HG03159 (cell line): ENCODE measurements at regions not wholly inside any gene's neighbourhood (a gene's known extent, or its start where the extent isn't known, plus 50 kb on each side); places are given as distances from the start of the nearest gene placed in this dataset.
"Not testable (repeated sequence)": the region's sequence is repeated elsewhere in the genome, so short reads cannot be mapped to it uniquely, and the experiment has no call there.

Source experiments
- ATAC-seq: cut with Tn5 transposase; IDR thresholded peaks from one replicate; pipeline ENCODE4 v1.9.1; 2021; ENCODE audit warnings: mild to moderate bottlenecking, moderate library complexity; ENCODE audit not compliant: unreplicated experiment

- ATAC-seq, result not testable (repeated sequence)
Measured at GRCh38 chr6:134791243-134791843, 158.6 kb downstream of the ALDH8A1 start.

GRCh38 chr6:134787261-134787877 is 162.5 kb downstream of the ALDH8A1 start:
- no peak for ATAC-seq

GRCh38 chr6:134784336-134784735 is 165.6 kb downstream of the ALDH8A1 start:
- no peak for ATAC-seq

- ATAC-seq, result no peak
Measured at GRCh38 chr6:134778431-134778830, 171.5 kb downstream of the ALDH8A1 start.

- ATAC-seq, result no peak
Measured at GRCh38 chr6:134774201-134774638, 175.7 kb downstream of the ALDH8A1 start.

- no peak for ATAC-seq
Measured at GRCh38 chr6:134772671-134773360, 177.1 kb downstream of the ALDH8A1 start.

GRCh38 chr6:134768931-134769330 is 181.0 kb downstream of the ALDH8A1 start:
- ATAC-seq, result no peak

GRCh38 chr6:134766497-134766896 is 183.4 kb downstream of the ALDH8A1 start:
- ATAC-seq, result no peak

- ATAC-seq, result no peak
Measured at GRCh38 chr6:134764741-134765140, 185.2 kb downstream of the ALDH8A1 start.

- not testable (repeated sequence) for ATAC-seq
Measured at GRCh38 chr6:134763575-134763974, 186.3 kb downstream of the ALDH8A1 start.

- ATAC-seq, result no peak
Measured at GRCh38 chr6:134758621-134759020, 191.3 kb downstream of the ALDH8A1 start.

- ATAC-seq, result no peak
Measured at GRCh38 chr6:134757911-134758361, 192.0 kb downstream of the ALDH8A1 start.

- no peak for ATAC-seq
Measured at GRCh38 chr6:134756374-134757025, 193.4 kb downstream of the ALDH8A1 start.

GRCh38 chr6:134754013-134754690 is 195.7 kb downstream of the ALDH8A1 start:
- no peak for ATAC-seq

GRCh38 chr6:134753001-134753400 is 196.9 kb downstream of the ALDH8A1 start:
- ATAC-seq, result no peak

- ATAC-seq, result no peak
Measured at GRCh38 chr6:134752445-134752844, 197.5 kb downstream of the ALDH8A1 start.

GRCh38 chr6:134750669-134751068 is 199.2 kb downstream of the ALDH8A1 start:
- ATAC-seq, result no peak

GRCh38 chr6:134748484-134748883 is 201.4 kb downstream of the ALDH8A1 start:
- no peak for ATAC-seq

GRCh38 chr6:134747197-134747596 is 202.7 kb downstream of the ALDH8A1 start:
- not testable (repeated sequence) for ATAC-seq

- ATAC-seq, result no peak
Measured at GRCh38 chr6:134746140-134746539, 203.8 kb downstream of the ALDH8A1 start.

- not testable (repeated sequence) for ATAC-seq
Measured at GRCh38 chr6:134745192-134745591, 204.7 kb downstream of the ALDH8A1 start.
